ENCODE measurements at regions not wholly inside any gene's neighbourhood (a gene's known extent, or its start where the extent isn't known, plus 50 kb on each side); places are given as distances from the start of the nearest gene placed in this dataset.
"Not testable (repeated sequence)": the region's sequence is repeated elsewhere in the genome, so short reads cannot be mapped to it uniquely, and the experiment has no call there.

DNA sequence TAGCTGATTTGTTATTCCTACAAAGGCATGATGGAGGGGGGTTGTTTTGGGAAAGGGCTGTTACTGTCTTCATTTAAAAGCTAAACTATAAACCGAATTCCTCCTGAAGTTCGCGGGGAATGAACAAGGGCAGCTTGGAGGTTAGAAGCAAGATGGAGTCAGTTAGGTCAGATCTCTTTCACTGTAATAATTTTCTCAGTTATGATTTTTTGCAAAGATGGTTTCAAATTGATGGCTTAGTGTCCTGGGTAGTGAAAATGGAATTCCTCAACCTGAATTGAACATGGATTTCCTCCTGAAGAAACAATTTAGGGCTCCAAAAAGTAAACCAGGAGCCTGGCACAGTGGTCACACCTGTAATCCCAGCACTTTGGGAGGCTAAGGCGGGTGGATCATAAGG lies 96.6 kb upstream of the SNRPN start:
- TF ChIP-seq, protein P1, sequence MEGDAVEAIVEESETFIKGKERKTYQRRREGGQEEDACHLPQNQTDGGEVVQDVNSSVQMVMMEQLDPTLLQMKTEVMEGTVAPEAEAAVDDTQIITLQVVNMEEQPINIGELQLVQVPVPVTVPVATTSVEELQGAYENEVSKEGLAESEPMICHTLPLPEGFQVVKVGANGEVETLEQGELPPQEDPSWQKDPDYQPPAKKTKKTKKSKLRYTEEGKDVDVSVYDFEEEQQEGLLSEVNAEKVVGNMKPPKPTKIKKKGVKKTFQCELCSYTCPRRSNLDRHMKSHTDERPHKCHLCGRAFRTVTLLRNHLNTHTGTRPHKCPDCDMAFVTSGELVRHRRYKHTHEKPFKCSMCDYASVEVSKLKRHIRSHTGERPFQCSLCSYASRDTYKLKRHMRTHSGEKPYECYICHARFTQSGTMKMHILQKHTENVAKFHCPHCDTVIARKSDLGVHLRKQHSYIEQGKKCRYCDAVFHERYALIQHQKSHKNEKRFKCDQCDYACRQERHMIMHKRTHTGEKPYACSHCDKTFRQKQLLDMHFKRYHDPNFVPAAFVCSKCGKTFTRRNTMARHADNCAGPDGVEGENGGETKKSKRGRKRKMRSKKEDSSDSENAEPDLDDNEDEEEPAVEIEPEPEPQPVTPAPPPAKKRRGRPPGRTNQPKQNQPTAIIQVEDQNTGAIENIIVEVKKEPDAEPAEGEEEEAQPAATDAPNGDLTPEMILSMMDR (optimal IDR thresholded peaks at IDR 0.05 in 1 of 3, IDR thresholded peaks at IDR 0.05 in 1 of 3, conservative IDR thresholded peaks at IDR 0.05 in 1 of 3; ENCODE audit: extremely low read depth in 1 of 3, insufficient read depth in 2 of 3, low read length in 3 of 3) = not testable (repeated sequence)
- TF ChIP-seq EZH2 (IDR thresholded peaks at IDR 0.05; ENCODE audit: low read length) = not testable (repeated sequence)
